Neural crest cell (in vitro differentiated cells): ENCODE measurements at regions not wholly inside any gene's neighbourhood (a gene's known extent, or its start where the extent isn't known, plus 50 kb on each side); places are given as distances from the start of the nearest gene placed in this dataset.
"Not testable (repeated sequence)": the region's sequence is repeated elsewhere in the genome, so short reads cannot be mapped to it uniquely, and the experiment has no call there.

ENCODE experiments used
- DNase-seq: peaks from one replicate; pipeline ENCODE4 v3.0.0; 2021; ENCODE audit warnings: low read depth, mixed read lengths, low spot score
- H3K27ac Mint-ChIP-seq: one replicate; pipeline ENCODE4 v1.8.0; 2021; ENCODE audit warnings: mild to moderate bottlenecking, mixed read lengths; ENCODE audit not compliant: unreplicated experiment
- H3K27me3 Mint-ChIP-seq: 2 replicates; pipeline ENCODE4 v1.8.0; 2021; ENCODE audit warnings: low read depth, mild to moderate bottlenecking, mixed read lengths
- H3K36me3 Mint-ChIP-seq: 2 replicates; pipeline ENCODE4 v1.8.0; 2021; ENCODE audit warnings: low read depth, mild to moderate bottlenecking, mixed read lengths
- H3K4me1 Mint-ChIP-seq: 2 replicates; pipeline ENCODE4 v1.8.0; 2021; ENCODE audit warnings: mixed read lengths
- H3K4me3 Mint-ChIP-seq: one replicate; pipeline ENCODE4 v1.8.0; 2021; ENCODE audit warnings: mild to moderate bottlenecking, mixed read lengths
- H3K9me3 Mint-ChIP-seq: 2 replicates; pipeline ENCODE4 v1.8.0; 2021; ENCODE audit warnings: mixed read lengths
- CTCF ChIP-seq: fragments of 200-600 bp; sonication (generic); conservative IDR thresholded peaks from 2 replicates; pipeline ENCODE4 v1.5.0; 2021; ENCODE audit warnings: antibody characterized with exemption, mild to moderate bottlenecking

GRCh38 chr10:37490266-37490665, 364.9 kb downstream of the ANKRD30A start:
- peaks cover 9% of the 10 kb centered on the region for H3K9me3 Mint-ChIP-seq
- no peak overlapping the region for H3K27ac Mint-ChIP-seq
- H3K4me3 Mint-ChIP-seq: no peak overlapping the region
- no peaks in the 10 kb centered on the region for H3K4me1 Mint-ChIP-seq
- DNase-seq: no peak
- no peaks in the 10 kb centered on the region for H3K27me3 Mint-ChIP-seq
- TF ChIP-seq CTCF: no peak
- H3K36me3 Mint-ChIP-seq: no peaks in the 10 kb centered on the region

GRCh38 chr10:37489658-37490003, 364.2 kb downstream of the ANKRD30A start:
- Mint-ChIP-seq H3K9me3 (peaks cover 8% of the 10 kb centered on the region), H3K27ac (no peak overlapping the region), H3K36me3 (no peaks in the 10 kb centered on the region), H3K4me3 (no peak overlapping the region), H3K4me1 (no peaks in the 10 kb centered on the region), H3K27me3 (no peaks in the 10 kb centered on the region)
- no peak for TF ChIP-seq CTCF
- DNase-seq: no peak

- Mint-ChIP-seq H3K9me3 (peaks cover 8% of the 10 kb centered on the region), H3K27me3 (no peaks in the 10 kb centered on the region), H3K4me3 (no peak overlapping the region), H3K36me3 (no peaks in the 10 kb centered on the region), H3K27ac (no peak overlapping the region), H3K4me1 (no peaks in the 10 kb centered on the region)
- DNase-seq: no peak
- TF ChIP-seq CTCF: no peak
These were observed 363.6 kb downstream of the ANKRD30A start for GRCh38 chr10:37488792-37489657.

- H3K9me3 Mint-ChIP-seq, DNase-seq, H3K4me1 Mint-ChIP-seq, H3K4me3 Mint-ChIP-seq, H3K36me3 Mint-ChIP-seq, H3K27ac Mint-ChIP-seq, H3K27me3 Mint-ChIP-seq: not testable (repeated sequence)
These were observed 355.2 kb downstream of the ANKRD30A start for GRCh38 chr10:37480596-37480995.

GRCh38 chr10:37479469-37479868, 354.1 kb downstream of the ANKRD30A start:
- no peak for TF ChIP-seq CTCF
- Mint-ChIP-seq H3K4me1 (no peaks in the 10 kb centered on the region), H3K27ac (no peak overlapping the region), H3K27me3 (no peaks in the 10 kb centered on the region), H3K9me3 (peaks cover 8% of the 10 kb centered on the region), H3K4me3 (no peak overlapping the region), H3K36me3 (peaks cover 2% of the 10 kb centered on the region)
- DNase-seq: no peak

GRCh38 chr10:37478381-37478780, 353.0 kb downstream of the ANKRD30A start:
- H3K27me3 Mint-ChIP-seq: no peaks in the 10 kb centered on the region
- peaks cover 8% of the 10 kb centered on the region for H3K9me3 Mint-ChIP-seq
- H3K27ac Mint-ChIP-seq: no peak overlapping the region
- no peak overlapping the region for H3K4me3 Mint-ChIP-seq
- peaks cover 2% of the 10 kb centered on the region for H3K36me3 Mint-ChIP-seq
- DNase-seq: no peak
- no peaks in the 10 kb centered on the region for H3K4me1 Mint-ChIP-seq
- TF ChIP-seq CTCF: no peak
